CD4-positive, alpha-beta T cell (primary cell): ENCODE measurements at regions not wholly inside any gene's neighbourhood (a gene's known extent, or its start where the extent isn't known, plus 50 kb on each side); places are given as distances from the start of the nearest gene placed in this dataset.

Experiments
- ATAC-seq: fragments of 200-7000 bp; cut with Tn5 transposase; one replicate; pipeline ENCODE4 v1.10.0; 2022; ENCODE audit warnings: mild to moderate bottlenecking; ENCODE audit not compliant: poor library complexity
- CTCF ChIA-PET: fragments of 350-600 bp; sonication (Branson Sonifier 250); formaldehyde crosslinking; loops from one replicate; lab custom pipeline; 2021; ENCODE audit warnings: antibody characterized with exemption, inconsistent platforms; lab: Charles Lee
- POLR2A ChIA-PET: fragments of 350-600 bp; sonication (Branson Sonifier 250); formaldehyde crosslinking; loops from one replicate; lab custom pipeline; 2021; ENCODE audit warnings: antibody characterized with exemption, inconsistent platforms; lab: Charles Lee
- DNase-seq, 14 experiments: peaks; one replicate each; pipeline ENCODE4 v3.0.0-alpha.2; 2013 to 2020; ENCODE audit warnings: mixed read lengths in 2 of 14
- H3K27ac ChIP-seq, 2 donors: one replicate each; pipeline versions ENCODE4 v1.5.1 to v1.7.0; 2013; ENCODE audit warnings: low read length in 2 of 2, low read depth in 1 of 2, mild to moderate bottlenecking in 1 of 2
- H3K27me3 ChIP-seq, 2 experiments: 1 replicate in 1 of 2; 2 replicates in 1 of 2; pipeline versions ENCODE4 v1.6.1 to v1.7.0; 2013; ENCODE audit warnings: low read length in 2 of 2, control low read depth in 1 of 2, mild to moderate bottlenecking in 1 of 2, moderate library complexity in 1 of 2; ENCODE audit not compliant: insufficient read depth in 2 of 2, control insufficient read depth in 1 of 2
- H3K36me3 ChIP-seq: one replicate; pipeline ENCODE4 v1.6.1; 2013; ENCODE audit warnings: low read length, control low read depth; ENCODE audit not compliant: insufficient read depth
- H3K4me1 ChIP-seq: one replicate; pipeline ENCODE4 v1.6.1; 2013; ENCODE audit warnings: low read length, control low read depth; ENCODE audit not compliant: insufficient read depth
- H3K4me3 ChIP-seq: one replicate; pipeline ENCODE4 v1.5.1; 2013; ENCODE audit warnings: mild to moderate bottlenecking, low read length, moderate library complexity
- H3K9me3 ChIP-seq, 2 experiments: 1 replicate in 1 of 2; 2 replicates in 1 of 2; pipeline versions ENCODE4 v1.6.1 to v1.7.0; 2013; ENCODE audit warnings: low read length in 2 of 2, mild to moderate bottlenecking in 2 of 2, control low read depth in 1 of 2, moderate library complexity in 1 of 2; ENCODE audit not compliant: control insufficient read depth in 1 of 2, insufficient read depth in 1 of 2
- H3K27ac Mint-ChIP-seq: one replicate; pipeline ENCODE4 v1.8.0; 2020; ENCODE audit warnings: mixed read lengths
- H3K27me3 Mint-ChIP-seq: one replicate; pipeline ENCODE4 v1.8.0; 2021; ENCODE audit warnings: mixed read lengths
- H3K36me3 Mint-ChIP-seq: one replicate; pipeline ENCODE4 v1.8.0; 2021; ENCODE audit warnings: low read depth, mixed read lengths
- H3K4me1 Mint-ChIP-seq: one replicate; pipeline ENCODE4 v1.8.0; 2021; ENCODE audit warnings: low read depth, mixed read lengths
- H3K4me3 Mint-ChIP-seq: one replicate; pipeline ENCODE4 v1.8.0; 2020; ENCODE audit warnings: mild to moderate bottlenecking, mixed read lengths
- H3K9me3 Mint-ChIP-seq: one replicate; pipeline ENCODE4 v1.8.0; 2020; ENCODE audit warnings: mixed read lengths
- intact Hi-C, 2 experiments: fragments of 100-400 bp; cut with DNase I in 1 of 2; cut with micrococcal nuclease in 1 of 2; formaldehyde crosslinking; loops; one replicate each; pipeline versions ENCODE4 v1.15.1 to v1.9.0; 2023 to 2025; cut with DNase I, micrococcal nuclease
- TF ChIP-seq, protein P1 (sequence below): fragments of 200-600 bp; IDR thresholded peaks from one replicate; pipeline ENCODE4 v1.8.0; 2022; ENCODE audit warnings: antibody characterized with exemption, mild to moderate bottlenecking

DNA sequence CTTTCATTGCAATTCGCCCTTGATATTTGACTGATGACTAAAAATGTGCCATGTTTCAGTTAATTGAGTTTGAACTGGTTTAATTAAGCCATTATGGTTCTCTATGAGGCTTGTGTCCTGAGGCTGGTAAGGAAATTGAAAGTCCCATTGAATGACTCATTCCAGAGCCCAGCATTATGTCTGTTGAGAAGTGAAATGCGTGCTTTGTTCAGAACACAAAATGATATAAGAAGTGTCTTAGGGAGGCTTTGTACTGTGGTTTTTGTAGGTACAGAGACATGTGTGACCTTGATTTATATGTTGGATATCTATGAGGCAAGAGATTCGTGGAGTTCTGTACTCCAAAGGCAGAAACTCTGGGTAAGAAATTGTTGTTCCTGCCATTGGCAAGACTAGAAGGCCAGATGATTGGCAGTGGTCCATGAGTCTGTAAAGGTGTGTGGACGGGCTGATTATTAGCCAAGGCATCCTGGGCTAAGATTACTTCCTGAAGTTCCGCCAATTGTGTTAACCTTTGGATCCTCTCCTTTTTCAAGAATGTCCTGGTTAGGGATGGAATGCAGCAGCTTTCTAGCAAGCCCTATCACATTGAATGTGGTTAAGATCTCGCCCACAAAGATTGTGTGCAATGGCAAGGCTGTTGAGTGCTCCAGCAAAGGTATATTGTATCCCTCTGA is 103.7 kb downstream of the NPIPB5 start:
- CTCF ChIA-PET, result no interaction called here
- POLR2A ChIA-PET, result no interaction called here
- intact Hi-C loops, result no loop called here
- no peaks in the 10 kb centered on the region for H3K36me3 Mint-ChIP-seq
- peaks cover 26% of the 10 kb centered on the region for H3K27me3 Mint-ChIP-seq
- DNase-seq, result no peak
- H3K27me3 ChIP-seq, result peaks cover 0 to 6% of the 10 kb centered on the region in 2 experiments
- no peak overlapping the region for H3K4me3 Mint-ChIP-seq
- H3K9me3 Mint-ChIP-seq, result peaks cover 2% of the 10 kb centered on the region
- H3K27ac Mint-ChIP-seq, result no peak overlapping the region
- peaks cover 0 to 4% of the 10 kb centered on the region in 2 experiments for H3K9me3 ChIP-seq
- H3K27ac ChIP-seq, result no peak overlapping the region
- TF ChIP-seq, protein P1, sequence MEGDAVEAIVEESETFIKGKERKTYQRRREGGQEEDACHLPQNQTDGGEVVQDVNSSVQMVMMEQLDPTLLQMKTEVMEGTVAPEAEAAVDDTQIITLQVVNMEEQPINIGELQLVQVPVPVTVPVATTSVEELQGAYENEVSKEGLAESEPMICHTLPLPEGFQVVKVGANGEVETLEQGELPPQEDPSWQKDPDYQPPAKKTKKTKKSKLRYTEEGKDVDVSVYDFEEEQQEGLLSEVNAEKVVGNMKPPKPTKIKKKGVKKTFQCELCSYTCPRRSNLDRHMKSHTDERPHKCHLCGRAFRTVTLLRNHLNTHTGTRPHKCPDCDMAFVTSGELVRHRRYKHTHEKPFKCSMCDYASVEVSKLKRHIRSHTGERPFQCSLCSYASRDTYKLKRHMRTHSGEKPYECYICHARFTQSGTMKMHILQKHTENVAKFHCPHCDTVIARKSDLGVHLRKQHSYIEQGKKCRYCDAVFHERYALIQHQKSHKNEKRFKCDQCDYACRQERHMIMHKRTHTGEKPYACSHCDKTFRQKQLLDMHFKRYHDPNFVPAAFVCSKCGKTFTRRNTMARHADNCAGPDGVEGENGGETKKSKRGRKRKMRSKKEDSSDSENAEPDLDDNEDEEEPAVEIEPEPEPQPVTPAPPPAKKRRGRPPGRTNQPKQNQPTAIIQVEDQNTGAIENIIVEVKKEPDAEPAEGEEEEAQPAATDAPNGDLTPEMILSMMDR, result no peak
- H3K36me3 ChIP-seq, result no peaks in the 10 kb centered on the region
- no peak overlapping the region for H3K4me3 ChIP-seq
- no peaks in the 10 kb centered on the region for H3K4me1 ChIP-seq
- no peak for ATAC-seq
- no peaks in the 10 kb centered on the region for H3K4me1 Mint-ChIP-seq

DNA sequence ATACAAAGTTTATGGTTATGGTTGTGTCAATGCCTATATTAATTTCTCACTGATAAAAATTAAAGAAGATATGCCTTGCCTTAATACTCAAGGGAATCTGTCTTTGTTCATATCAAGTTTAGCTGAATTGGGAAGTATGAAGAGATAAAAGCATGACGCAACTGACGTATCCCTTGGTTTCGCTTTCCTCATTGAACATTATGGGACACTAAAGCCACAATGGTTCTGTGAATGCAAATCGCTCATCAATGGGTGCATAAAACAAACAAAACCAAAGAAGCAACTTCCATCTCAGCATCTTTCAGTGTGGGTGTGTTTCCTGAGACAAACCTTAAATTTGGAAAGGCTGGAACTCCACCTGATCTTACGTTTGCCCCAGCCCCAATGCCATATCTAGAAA is 108.2 kb downstream of the NPIPB5 start:
- H3K4me1 Mint-ChIP-seq, result no peaks in the 10 kb centered on the region
- Histone ChIP-seq H3K4me3 (no peak overlapping the region), H3K4me1 (no peaks in the 10 kb centered on the region), H3K9me3 (peaks cover 0 to 2% of the 10 kb centered on the region in 2 experiments), H3K27me3 (peaks cover 9 to 13% of the 10 kb centered on the region in 2 experiments), H3K27ac (no peak overlapping the region), H3K36me3 (no peaks in the 10 kb centered on the region)
- H3K9me3 Mint-ChIP-seq, result peaks cover 2% of the 10 kb centered on the region
- TF ChIP-seq, protein P1, result no peak
- H3K4me3 Mint-ChIP-seq, result no peak overlapping the region
- ATAC-seq (no peak), DNase-seq (no peak)
- H3K27me3 Mint-ChIP-seq, result peaks cover 25% of the 10 kb centered on the region
- ChIA-PET CTCF (no interaction called here), POLR2A (no interaction called here)
- intact Hi-C loops, result no loop called here
- no peak overlapping the region for H3K27ac Mint-ChIP-seq
- H3K36me3 Mint-ChIP-seq, result no peaks in the 10 kb centered on the region

DNA sequence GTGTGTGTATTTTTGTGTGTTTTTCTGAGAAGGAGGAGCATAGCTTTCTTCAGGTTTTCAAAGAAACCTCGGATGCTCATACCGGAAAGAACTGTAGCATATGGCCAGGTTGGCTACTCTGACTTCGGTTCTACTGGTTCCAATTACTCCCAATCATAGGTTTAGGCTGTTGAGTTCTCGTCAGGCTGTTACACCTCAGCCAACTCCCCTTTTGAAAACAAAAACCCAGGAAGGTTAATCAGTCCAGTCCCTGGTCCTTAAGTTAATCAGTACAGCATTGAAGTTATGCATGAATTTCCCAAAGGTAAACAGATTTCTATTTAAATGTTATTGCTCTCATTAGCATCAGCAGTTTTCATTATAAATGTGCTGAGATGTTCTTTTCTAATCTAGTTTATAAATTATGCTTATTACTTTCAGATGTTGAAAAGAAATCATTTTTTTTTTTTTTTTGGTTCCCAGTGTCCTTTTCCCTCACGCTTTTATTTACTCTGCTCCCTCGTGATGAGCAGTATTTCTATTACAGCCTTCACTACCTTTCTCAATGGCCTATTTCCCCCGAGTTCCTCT is 111.0 kb downstream of the NPIPB5 start:
- peaks cover 10% of the 10 kb centered on the region for H3K27me3 Mint-ChIP-seq
- Histone ChIP-seq H3K27me3 (peaks cover 8 to 9% of the 10 kb centered on the region in 2 experiments), H3K4me1 (no peaks in the 10 kb centered on the region), H3K9me3 (no peaks in the 10 kb centered on the region), H3K36me3 (no peaks in the 10 kb centered on the region), H3K4me3 (no peak overlapping the region), H3K27ac (no peak overlapping the region)
- no peaks in the 10 kb centered on the region for H3K36me3 Mint-ChIP-seq
- no peaks in the 10 kb centered on the region for H3K9me3 Mint-ChIP-seq
- ATAC-seq (no peak), DNase-seq (no peak)
- no peaks in the 10 kb centered on the region for H3K4me1 Mint-ChIP-seq
- intact Hi-C loops, result no loop called here
- POLR2A ChIA-PET, result no interaction called here
- CTCF ChIA-PET, result no interaction called here
- TF ChIP-seq, protein P1, result no peak
- H3K27ac Mint-ChIP-seq, result no peak overlapping the region
- no peak overlapping the region for H3K4me3 Mint-ChIP-seq
